Activated CD4-positive, alpha-beta T cell treated with anti-CD3 and anti-CD28 coated beads, Interleukin-2, amount 10 ng/mL, durations not matched to agents 24 days and 14 days (primary cell): ENCODE measurements at regions not wholly inside any gene's neighbourhood (a gene's known extent, or its start where the extent isn't known, plus 50 kb on each side); places are given as distances from the start of the nearest gene placed in this dataset.

Experiments
- DNase-seq: peaks from one replicate; pipeline ENCODE4 v3.0.0; 2022
- H3K27ac Mint-ChIP-seq: one replicate; pipeline ENCODE4 v1.8.0; 2022; ENCODE audit warnings: mild to moderate bottlenecking, mixed read lengths
- H3K27me3 Mint-ChIP-seq: one replicate; pipeline ENCODE4 v1.8.0; 2022; ENCODE audit warnings: mixed read lengths
- H3K36me3 Mint-ChIP-seq: one replicate; pipeline ENCODE4 v1.8.0; 2022; ENCODE audit warnings: low read depth, mild to moderate bottlenecking, mixed read lengths
- H3K4me1 Mint-ChIP-seq: one replicate; pipeline ENCODE4 v1.8.0; 2021; ENCODE audit warnings: mixed read lengths
- H3K4me3 Mint-ChIP-seq: one replicate; pipeline ENCODE4 v1.8.0; 2022; ENCODE audit warnings: mild to moderate bottlenecking, moderate library complexity, mixed read lengths
- H3K9me3 Mint-ChIP-seq: one replicate; pipeline ENCODE4 v1.8.0; 2021; ENCODE audit warnings: mixed read lengths
- intact Hi-C: fragments of 100-400 bp; cut with micrococcal nuclease; formaldehyde crosslinking; loops from one replicate; pipeline ENCODE4 v1.15.1; 2023

- no peak overlapping the region for H3K4me3 Mint-ChIP-seq
- no peaks in the 10 kb centered on the region for H3K9me3 Mint-ChIP-seq
- H3K36me3 Mint-ChIP-seq: no peaks in the 10 kb centered on the region
- DNase-seq: no peak
- intact Hi-C loops: no loop called here
- H3K4me1 Mint-ChIP-seq: no peaks in the 10 kb centered on the region
- peaks cover 2% of the 10 kb centered on the region for H3K27me3 Mint-ChIP-seq
- no peak overlapping the region for H3K27ac Mint-ChIP-seq
Measured at GRCh38 chr4:1515156-1515555, 108.9 kb upstream of the NKX1-1 start.

GRCh38 chr4:1514612-1515011, 108.4 kb upstream of the NKX1-1 start:
- Mint-ChIP-seq H3K4me3 (no peak overlapping the region), H3K27ac (no peak overlapping the region), H3K9me3 (no peaks in the 10 kb centered on the region), H3K4me1 (no peaks in the 10 kb centered on the region), H3K36me3 (no peaks in the 10 kb centered on the region), H3K27me3 (no peaks in the 10 kb centered on the region)
- DNase-seq: no peak
- intact Hi-C loops: no loop called here

- H3K27me3 Mint-ChIP-seq: no peaks in the 10 kb centered on the region
- H3K4me3 Mint-ChIP-seq: no peak overlapping the region
- intact Hi-C loops: loop anchor here (1.0 kb wide), 1 partner anchor 384 kb away; no protein-coding TSS in a partner anchor
- H3K9me3 Mint-ChIP-seq: no peaks in the 10 kb centered on the region
- H3K4me1 Mint-ChIP-seq: no peaks in the 10 kb centered on the region
- H3K36me3 Mint-ChIP-seq: no peaks in the 10 kb centered on the region
- DNase-seq: no peak
- H3K27ac Mint-ChIP-seq: no peak overlapping the region
Measured at GRCh38 chr4:1513936-1514483, 107.8 kb upstream of the NKX1-1 start.

- Mint-ChIP-seq H3K4me3 (no peak overlapping the region), H3K27ac (no peak overlapping the region), H3K27me3 (no peaks in the 10 kb centered on the region), H3K36me3 (no peaks in the 10 kb centered on the region), H3K4me1 (no peaks in the 10 kb centered on the region), H3K9me3 (no peaks in the 10 kb centered on the region)
- intact Hi-C loops: loop anchor here (1.0 kb wide), 1 partner anchor 383 kb away; no protein-coding TSS in a partner anchor
- peak; percentile 81 for DNase-seq
Measured at GRCh38 chr4:1512738-1513660, 106.8 kb upstream of the NKX1-1 start.

- Mint-ChIP-seq H3K36me3 (no peaks in the 10 kb centered on the region), H3K27ac (no peak overlapping the region), H3K4me3 (no peak overlapping the region), H3K4me1 (no peaks in the 10 kb centered on the region), H3K9me3 (no peaks in the 10 kb centered on the region), H3K27me3 (no peaks in the 10 kb centered on the region)
- no peak for DNase-seq
- intact Hi-C loops: no loop called here
Measured at GRCh38 chr4:1512051-1512737, 106.0 kb upstream of the NKX1-1 start.

GRCh38 chr4:1511441-1512041, 105.3 kb upstream of the NKX1-1 start:
- no peak overlapping the region for H3K27ac Mint-ChIP-seq
- no peaks in the 10 kb centered on the region for H3K36me3 Mint-ChIP-seq
- H3K27me3 Mint-ChIP-seq: no peaks in the 10 kb centered on the region
- intact Hi-C loops: no loop called here
- H3K9me3 Mint-ChIP-seq: no peaks in the 10 kb centered on the region
- no peak overlapping the region for H3K4me3 Mint-ChIP-seq
- H3K4me1 Mint-ChIP-seq: no peaks in the 10 kb centered on the region
- no peak for DNase-seq

GRCh38 chr4:1510931-1511330, 104.7 kb upstream of the NKX1-1 start:
- intact Hi-C loops: no loop called here
- H3K36me3 Mint-ChIP-seq: no peaks in the 10 kb centered on the region
- H3K9me3 Mint-ChIP-seq: no peaks in the 10 kb centered on the region
- no peak for DNase-seq
- no peak overlapping the region for H3K27ac Mint-ChIP-seq
- H3K4me1 Mint-ChIP-seq: no peaks in the 10 kb centered on the region
- H3K27me3 Mint-ChIP-seq: no peaks in the 10 kb centered on the region
- no peak overlapping the region for H3K4me3 Mint-ChIP-seq

- no peak for DNase-seq
- Mint-ChIP-seq H3K4me3 (no peak overlapping the region), H3K27ac (no peak overlapping the region), H3K36me3 (no peaks in the 10 kb centered on the region), H3K27me3 (no peaks in the 10 kb centered on the region), H3K9me3 (no peaks in the 10 kb centered on the region), H3K4me1 (no peaks in the 10 kb centered on the region)
- intact Hi-C loops: no loop called here
Measured at GRCh38 chr4:1509366-1509765, 103.1 kb upstream of the NKX1-1 start.

- no peak overlapping the region for H3K27ac Mint-ChIP-seq
- no peaks in the 10 kb centered on the region for H3K4me1 Mint-ChIP-seq
- no peaks in the 10 kb centered on the region for H3K36me3 Mint-ChIP-seq
- intact Hi-C loops: no loop called here
- H3K4me3 Mint-ChIP-seq: no peak overlapping the region
- H3K27me3 Mint-ChIP-seq: no peaks in the 10 kb centered on the region
- DNase-seq: no peak
- H3K9me3 Mint-ChIP-seq: no peaks in the 10 kb centered on the region
Measured at GRCh38 chr4:1508161-1509160, 102.2 kb upstream of the NKX1-1 start.

GRCh38 chr4:1506956-1507721, 100.9 kb upstream of the NKX1-1 start:
- Mint-ChIP-seq H3K4me3 (no peak overlapping the region), H3K4me1 (no peaks in the 10 kb centered on the region), H3K36me3 (no peaks in the 10 kb centered on the region), H3K27ac (no peak overlapping the region), H3K9me3 (no peaks in the 10 kb centered on the region), H3K27me3 (no peaks in the 10 kb centered on the region)
- no peak for DNase-seq
- intact Hi-C loops: no loop called here

GRCh38 chr4:1505511-1506460, 99.5 kb upstream of the NKX1-1 start:
- Mint-ChIP-seq H3K4me1 (no peaks in the 10 kb centered on the region), H3K27ac (no peak overlapping the region), H3K9me3 (no peaks in the 10 kb centered on the region), H3K36me3 (no peaks in the 10 kb centered on the region), H3K4me3 (no peak overlapping the region), H3K27me3 (no peaks in the 10 kb centered on the region)
- intact Hi-C loops: no loop called here
- DNase-seq: no peak
